PC-9 (cell line): ENCODE measurements at regions not wholly inside any gene's neighbourhood (a gene's known extent, or its start where the extent isn't known, plus 50 kb on each side); places are given as distances from the start of the nearest gene placed in this dataset.

Experiments used
- BruUV-seq: library from RNA; stranded (reverse); fragments of 400-500 nt; replicated peaks from 2 replicates; lab custom pipeline; 2021; lab: Mats Ljungman, UMichigan
- CTCF ChIA-PET: fragments of 300-600 bp; sonication (Branson Sonifier 250); formaldehyde crosslinking; loops from one replicate; lab custom pipeline; 2022; ENCODE audit warnings: antibody characterized with exemption; lab: Charles Lee
- POLR2A ChIA-PET: fragments of 300-600 bp; sonication (Branson Sonifier 250); formaldehyde crosslinking; loops from one replicate; lab custom pipeline; 2022; ENCODE audit warnings: antibody characterized with exemption; ENCODE audit not compliant: unreplicated experiment; lab: Charles Lee
- DNase-seq, 2 experiments: peaks; one replicate each; pipeline versions ENCODE4 v3.0.0 to v3.0.0-alpha.2; 2015 to 2022; ENCODE audit warnings: mixed read lengths in 1 of 2
- H2AFZ ChIP-seq: fragments of 200-600 bp; sonication (generic); 2 replicates; pipeline ENCODE4 v1.8.1; 2017; ENCODE audit warnings: antibody characterized with exemption
- H3F3A ChIP-seq: fragments of 200-600 bp; sonication (generic); 2 replicates; pipeline ENCODE4 v1.8.1; 2017; ENCODE audit warnings: antibody characterized with exemption, mild to moderate bottlenecking, low read depth; ENCODE audit not compliant: insufficient read depth
- H3K27ac ChIP-seq: fragments of 200-600 bp; sonication (generic); 2 replicates; pipeline ENCODE4 v1.6.1; 2016; ENCODE audit warnings: mixed run types
- H3K27me3 ChIP-seq: fragments of 200-600 bp; sonication (generic); 2 replicates; pipeline ENCODE4 v1.6.1; 2016; ENCODE audit warnings: low read depth, mixed run types; ENCODE audit not compliant: insufficient read depth
- H3K36me3 ChIP-seq: fragments of 200-600 bp; sonication (generic); 2 replicates; pipeline ENCODE4 v1.6.1; 2016; ENCODE audit warnings: low read depth, mixed run types
- H3K4me1 ChIP-seq: fragments of 200-600 bp; sonication (generic); replicated peaks from 2 replicates; pipeline ENCODE4 v1.6.1; 2016; ENCODE audit warnings: mixed run types; ENCODE audit not compliant: insufficient read depth
- H3K4me2 ChIP-seq: fragments of 200-600 bp; sonication (generic); 2 replicates; pipeline ENCODE4 v1.6.1; 2017; ENCODE audit warnings: mixed run types
- H3K4me3 ChIP-seq: fragments of 200-600 bp; sonication (generic); 2 replicates; pipeline ENCODE4 v1.6.1; 2016; ENCODE audit warnings: mixed run types
- H3K79me2 ChIP-seq: fragments of 200-600 bp; sonication (generic); 2 replicates; pipeline ENCODE4 v1.6.1; 2017; ENCODE audit warnings: low read depth, mixed run types
- H3K9me2 ChIP-seq: fragments of 200-600 bp; sonication (generic); 2 replicates; pipeline ENCODE4 v1.8.1; 2017; ENCODE audit warnings: mild to moderate bottlenecking; ENCODE audit not compliant: insufficient read depth
- H3K9me3 ChIP-seq: fragments of 200-600 bp; sonication (generic); 2 replicates; pipeline ENCODE4 v1.8.1; 2016; ENCODE audit warnings: low read depth; ENCODE audit not compliant: insufficient read depth
- H4K20me1 ChIP-seq: fragments of 200-600 bp; sonication (generic); 2 replicates; pipeline ENCODE4 v1.8.1; 2017; ENCODE audit not compliant: insufficient read depth
- CTCF ChIP-seq: fragments of 200-600 bp; sonication (generic); conservative IDR thresholded peaks from 2 replicates; pipeline ENCODE4 v1.6.1; 2017; ENCODE audit warnings: mixed run types, antibody characterized with exemption, mild to moderate bottlenecking, moderate library complexity
- EZH2 ChIP-seq: fragments of 200-600 bp; sonication (generic); IDR thresholded peaks from 2 replicates; pipeline ENCODE4 v1.8.0; 2017; ENCODE audit warnings: antibody characterized with exemption, low read depth
- intact Hi-C: fragments of 100-400 bp; cut with micrococcal nuclease; formaldehyde crosslinking; loops from one replicate; pipeline ENCODE4 v1.10.0; 2022; ENCODE audit not compliant: unreplicated experiment

GRCh38 chr3:106826791-106827311 is 550.4 kb upstream of the CCDC54 start:
- Histone ChIP-seq H3K9me3 (peaks cover 1% of the 10 kb centered on the region; the same call in 1 of the 2 replicates), H3K4me3 (no peak overlapping the region), H3K27ac (no peak overlapping the region), H3K79me2 (no peaks in the 10 kb centered on the region), H3K27me3 (no peaks in the 10 kb centered on the region), H3K4me1 (no peaks in the 10 kb centered on the region), H2AFZ (peak overlapping the region; percentile 4; the same call in 1 of the 2 replicates), H4K20me1 (no peaks in the 10 kb centered on the region), H3K4me2 (no peak overlapping the region), H3K9me2 (no peaks in the 10 kb centered on the region; the same call in 1 of the 2 replicates), H3K36me3 (no peaks in the 10 kb centered on the region), H3F3A (no peaks in the 10 kb centered on the region)
- no peak for DNase-seq
- POLR2A ChIA-PET: no interaction called here
- BruUV-seq: no TSS peak
- CTCF ChIA-PET: no interaction called here
- intact Hi-C loops: no loop called here
- TF ChIP-seq EZH2: no peak
- TF ChIP-seq CTCF: no peak

GRCh38 chr3:106827515-106828213 is 549.6 kb upstream of the CCDC54 start:
- DNase-seq: no peak
- intact Hi-C loops: no loop called here
- no peaks in the 10 kb centered on the region for H4K20me1 ChIP-seq
- no peaks in the 10 kb centered on the region for H3F3A ChIP-seq
- BruUV-seq: no TSS peak
- no peak overlapping the region for H3K4me3 ChIP-seq
- H3K4me2 ChIP-seq: no peak overlapping the region
- H3K9me3 ChIP-seq: peaks cover 8% of the 10 kb centered on the region; the same call in 1 of the 2 replicates
- H2AFZ ChIP-seq: 0 out of 2 replicates have a peak overlapping the region, but pooled peaks have one; percentile 4
- no peak overlapping the region for H3K27ac ChIP-seq
- H3K27me3 ChIP-seq: no peaks in the 10 kb centered on the region
- no peaks in the 10 kb centered on the region for H3K36me3 ChIP-seq
- no peaks in the 10 kb centered on the region; the same call in 1 of the 2 replicates for H3K9me2 ChIP-seq
- POLR2A ChIA-PET: no interaction called here
- TF ChIP-seq CTCF (no peak), EZH2 (no peak)
- no peaks in the 10 kb centered on the region for H3K4me1 ChIP-seq
- no peaks in the 10 kb centered on the region for H3K79me2 ChIP-seq
- CTCF ChIA-PET: no interaction called here

- no TSS peak for BruUV-seq
- Histone ChIP-seq H3K79me2 (no peaks in the 10 kb centered on the region), H3K4me1 (no peaks in the 10 kb centered on the region), H3K9me2 (no peaks in the 10 kb centered on the region; the same call in 1 of the 2 replicates), H3K4me2 (no peak overlapping the region), H3K27ac (no peak overlapping the region), H4K20me1 (no peaks in the 10 kb centered on the region), H3K4me3 (no peak overlapping the region), H3K9me3 (peaks cover 8% of the 10 kb centered on the region; the same call in 1 of the 2 replicates), H2AFZ (no peak overlapping the region), H3K27me3 (no peaks in the 10 kb centered on the region), H3F3A (no peaks in the 10 kb centered on the region), H3K36me3 (no peaks in the 10 kb centered on the region)
- TF ChIP-seq EZH2 (no peak), CTCF (no peak)
- no peak for DNase-seq
- CTCF ChIA-PET: no interaction called here
- intact Hi-C loops: no loop called here
- POLR2A ChIA-PET: interaction anchor here (0.5 to 0.9 kb wide), 3 partner anchors 116 to 511 kb away, joined by 3 to 6 read pairs (median 4); no protein-coding TSS in a partner anchor
Measured at GRCh38 chr3:106829206-106829605, 548.0 kb upstream of the CCDC54 start.
